CD14-positive monocyte (primary cell): ENCODE measurements at regions not wholly inside any gene's neighbourhood (a gene's known extent, or its start where the extent isn't known, plus 50 kb on each side); places are given as distances from the start of the nearest gene placed in this dataset.

ENCODE experiments used
- DNase-seq, 3 donors: peaks; one replicate each; pipeline ENCODE4 v3.0.0-alpha.2; 2011 to 2022
- H2AFZ ChIP-seq: 2 replicates; pipeline ENCODE4 v1.6.0; 2012; ENCODE audit warnings: mild to moderate bottlenecking, low read depth, low read length, inconsistent platforms; ENCODE audit not compliant: insufficient read depth, poor library complexity, severe bottlenecking
- H3K27ac ChIP-seq, 2 donors: 1 replicate in 1 of 2; 2 replicates in 1 of 2; pipeline ENCODE4 v1.5.1; 2012 to 2013; ENCODE audit warnings: low read length in 2 of 2, control low read depth in 1 of 2, inconsistent platforms in 1 of 2, low read depth in 1 of 2, mild to moderate bottlenecking in 1 of 2
- H3K27me3 ChIP-seq, 2 donors: one replicate each; pipeline versions ENCODE4 v1.6.0 to v1.6.1; 2011 to 2013; ENCODE audit warnings: low read length in 2 of 2; ENCODE audit not compliant: control insufficient read depth in 2 of 2, insufficient read depth in 2 of 2
- H3K36me3 ChIP-seq, 2 donors: replicated peaks in 1 of 2; 1 replicate in 1 of 2; 2 replicates in 1 of 2; pipeline versions ENCODE4 v1.5.1 to v1.6.1; 2012 to 2013; ENCODE audit warnings: low read length in 2 of 2, control low read depth in 1 of 2, inconsistent platforms in 1 of 2, mild to moderate bottlenecking in 1 of 2; ENCODE audit not compliant: insufficient read depth in 2 of 2, control insufficient read depth in 1 of 2
- H3K4me1 ChIP-seq, 2 donors: 1 replicate in 1 of 2; 2 replicates in 1 of 2; pipeline versions ENCODE4 v1.5.1 to v1.6.1; 2012 to 2013; ENCODE audit warnings: low read length in 2 of 2, control low read depth in 1 of 2, inconsistent platforms in 1 of 2, mild to moderate bottlenecking in 1 of 2, moderate library complexity in 1 of 2; ENCODE audit not compliant: insufficient read depth in 2 of 2, control insufficient read depth in 1 of 2
- H3K4me2 ChIP-seq: replicated peaks from 2 replicates; pipeline ENCODE3; 2012; ENCODE audit warnings: low read length, moderate library complexity, mild to moderate bottlenecking; ENCODE audit not compliant: poor library complexity, severe bottlenecking; ENCODE audit errors: extremely low read depth
- H3K4me3 ChIP-seq, 3 experiments: fragments of 200-600 bp in 1 of 3; sonication (generic) in 1 of 3; replicated peaks in 1 of 3; 1 replicate in 2 of 3; 2 replicates in 1 of 3; pipeline ENCODE4 v1.5.1; 2011 to 2013; ENCODE audit warnings: low read length in 3 of 3, mild to moderate bottlenecking in 3 of 3, control low read depth in 2 of 3, low read depth in 2 of 3, inconsistent platforms in 1 of 3, moderate library complexity in 1 of 3
- H3K79me2 ChIP-seq: 2 replicates; pipeline ENCODE4 v1.6.0; 2012; ENCODE audit warnings: mild to moderate bottlenecking, control low read depth, inconsistent platforms, low read length, moderate library complexity; ENCODE audit not compliant: insufficient read depth
- H3K9ac ChIP-seq: 2 replicates; pipeline ENCODE4 v1.6.0; 2017; ENCODE audit warnings: low read length, mild to moderate bottlenecking; ENCODE audit not compliant: insufficient read depth, poor library complexity, severe bottlenecking
- H3K9me3 ChIP-seq, 2 donors: replicated peaks in 1 of 2; 1 replicate in 1 of 2; 2 replicates in 1 of 2; pipeline versions ENCODE4 v1.5.1 to v1.6.1; 2012 to 2013; ENCODE audit warnings: low read length in 2 of 2, control low read depth in 1 of 2; ENCODE audit not compliant: control insufficient read depth in 1 of 2, insufficient read depth in 1 of 2
- H4K20me1 ChIP-seq: 2 replicates; pipeline ENCODE4 v1.6.0; 2012; ENCODE audit warnings: mild to moderate bottlenecking, low read length, control low read depth, moderate library complexity; ENCODE audit not compliant: insufficient read depth
- H3K27ac Mint-ChIP-seq, 7 donors: one replicate each; pipeline ENCODE4 v1.8.0; 2020; ENCODE audit warnings: mild to moderate bottlenecking in 7 of 7, mixed read lengths in 7 of 7, moderate library complexity in 6 of 7, inconsistent platforms in 2 of 7
- H3K27me3 Mint-ChIP-seq, 3 donors: one replicate each; pipeline ENCODE4 v1.8.0; 2021 to 2022; ENCODE audit warnings: low read depth in 3 of 3, mild to moderate bottlenecking in 3 of 3, mixed read lengths in 3 of 3, moderate library complexity in 3 of 3, inconsistent platforms in 1 of 3
- H3K36me3 Mint-ChIP-seq, 2 donors: one replicate each; pipeline ENCODE4 v1.8.0; 2020; ENCODE audit warnings: mixed read lengths in 2 of 2, inconsistent platforms in 1 of 2, mild to moderate bottlenecking in 1 of 2
- H3K4me1 Mint-ChIP-seq: one replicate; pipeline ENCODE4 v1.8.0; 2020; ENCODE audit warnings: mild to moderate bottlenecking, mixed read lengths
- H3K4me3 Mint-ChIP-seq, 2 donors: one replicate each; pipeline ENCODE4 v1.8.0; 2020; ENCODE audit warnings: mild to moderate bottlenecking in 2 of 2, mixed read lengths in 2 of 2, moderate library complexity in 1 of 2
- H3K9me3 Mint-ChIP-seq, 7 donors: one replicate each; pipeline ENCODE4 v1.8.0; 2020 to 2022; ENCODE audit warnings: mixed read lengths in 7 of 7, mild to moderate bottlenecking in 6 of 7, moderate library complexity in 6 of 7, inconsistent platforms in 2 of 7
- CTCF ChIP-seq: fragments of 200-600 bp; IDR thresholded peaks from one replicate; pipeline ENCODE4 v1.8.0; 2022; ENCODE audit warnings: antibody characterized with exemption, mild to moderate bottlenecking
- WGBS: methylation state at CpG from one replicate; pipeline ENCODE4 v1.1.5; 2013; ENCODE audit warnings: missing lambda C conversion rate; ENCODE audit not compliant: insufficient coverage; 5-methylcytosine and 5-hydroxymethylcytosine counted together
- intact Hi-C, 2 donors: fragments of 100-400 bp; cut with micrococcal nuclease; formaldehyde crosslinking; loops; one replicate each; pipeline versions ENCODE4 v1.15.0 to v1.15.1; 2023

- H3K4me3 Mint-ChIP-seq: no peak overlapping the region
- peaks cover 0 to 5% (median 0%) of the 10 kb centered on the region in 7 donors for H3K9me3 Mint-ChIP-seq
- DNase-seq: no peak
- no peak overlapping the region for H3K27ac ChIP-seq
- peaks cover 0 to 2% (median 0%) of the 10 kb centered on the region in 3 donors for H3K27me3 Mint-ChIP-seq
- H3K9ac ChIP-seq: no peak overlapping the region
- H3K4me3 ChIP-seq: no peak overlapping the region
- 80% methylated on average over 1 of the region's 3 CpGs for WGBS
- H3K36me3 Mint-ChIP-seq: no peaks in the 10 kb centered on the region
- no peaks in the 10 kb centered on the region for H3K27me3 ChIP-seq
- no peaks in the 10 kb centered on the region for H3K9me3 ChIP-seq
- no peak overlapping the region for H3K27ac Mint-ChIP-seq
- H3K36me3 ChIP-seq: no peaks in the 10 kb centered on the region
- intact Hi-C loops: no loop called here
- H3K4me2 ChIP-seq: no peak overlapping the region
- no peaks in the 10 kb centered on the region for H3K4me1 Mint-ChIP-seq
- H3K4me1 ChIP-seq: no peaks in the 10 kb centered on the region
- no peak overlapping the region for H2AFZ ChIP-seq
- TF ChIP-seq CTCF: no peak
- H4K20me1 ChIP-seq: no peaks in the 10 kb centered on the region
- H3K79me2 ChIP-seq: no peaks in the 10 kb centered on the region
Observed at GRCh38 chr14:44657696-44658388, 150.8 kb upstream of the FSCB start.

GRCh38 chr14:44657203-44657602 lies 150.1 kb upstream of the FSCB start:
- H3K27ac Mint-ChIP-seq: no peak overlapping the region

More at GRCh38 chr14:44657203-44657602, 150.1 kb upstream of the FSCB start:
- no peak overlapping the region for H3K9ac ChIP-seq
- H3K27me3 ChIP-seq: no peaks in the 10 kb centered on the region
- H3K9me3 ChIP-seq: no peaks in the 10 kb centered on the region
- H3K4me1 ChIP-seq: no peaks in the 10 kb centered on the region
- H3K4me3 ChIP-seq: no peak overlapping the region
- Mint-ChIP-seq H3K36me3 (no peaks in the 10 kb centered on the region), H3K27me3 (peaks cover 0 to 2% (median 0%) of the 10 kb centered on the region in 3 donors), H3K4me3 (no peak overlapping the region), H3K4me1 (no peaks in the 10 kb centered on the region), H3K9me3 (peaks cover 0 to 5% (median 0%) of the 10 kb centered on the region in 7 donors)
- no peaks in the 10 kb centered on the region for H3K79me2 ChIP-seq
- TF ChIP-seq CTCF: no peak
- no peaks in the 10 kb centered on the region for H3K36me3 ChIP-seq
- no peak overlapping the region for H3K27ac ChIP-seq
- H3K4me2 ChIP-seq: no peak overlapping the region
- no peak for DNase-seq
- intact Hi-C loops: no loop called here
- H4K20me1 ChIP-seq: no peaks in the 10 kb centered on the region
- no peak overlapping the region for H2AFZ ChIP-seq
